GM23248 (cell line): ENCODE measurements at regions not wholly inside any gene's neighbourhood (a gene's known extent, or its start where the extent isn't known, plus 50 kb on each side); places are given as distances from the start of the nearest gene placed in this dataset.

ENCODE experiments used
- EZH2 ChIP-seq: fragments of 200-600 bp; sonication (generic); IDR thresholded peaks from 2 replicates; pipeline ENCODE4 v1.6.1; 2018; ENCODE audit warnings: antibody characterized with exemption, mild to moderate bottlenecking; ENCODE audit not compliant: insufficient read depth, poor library complexity, severe bottlenecking
- EZH2phosphoT487 ChIP-seq: fragments of 200-600 bp; sonication (generic); IDR thresholded peaks from 2 replicates; pipeline ENCODE4 v1.6.1; 2018; ENCODE audit warnings: antibody characterized with exemption, moderate library complexity, mild to moderate bottlenecking, low read depth; ENCODE audit not compliant: insufficient read depth

- TF ChIP-seq EZH2 (no peak), EZH2phosphoT487 (no peak)
Measured at GRCh38 chr4:187118602-187119120, 395.0 kb upstream of the FAT1 start.
